Activated T-cell treated with anti-CD3 and anti-CD28 coated beads for 4 hours (primary cell): ENCODE measurements at regions not wholly inside any gene's neighbourhood (a gene's known extent, or its start where the extent isn't known, plus 50 kb on each side); places are given as distances from the start of the nearest gene placed in this dataset.
"Not testable (repeated sequence)": the region's sequence is repeated elsewhere in the genome, so short reads cannot be mapped to it uniquely, and the experiment has no call there.

Experiments
- DNase-seq: peaks from one replicate; pipeline ENCODE4 v3.0.0-alpha.2; 2020

DNA sequence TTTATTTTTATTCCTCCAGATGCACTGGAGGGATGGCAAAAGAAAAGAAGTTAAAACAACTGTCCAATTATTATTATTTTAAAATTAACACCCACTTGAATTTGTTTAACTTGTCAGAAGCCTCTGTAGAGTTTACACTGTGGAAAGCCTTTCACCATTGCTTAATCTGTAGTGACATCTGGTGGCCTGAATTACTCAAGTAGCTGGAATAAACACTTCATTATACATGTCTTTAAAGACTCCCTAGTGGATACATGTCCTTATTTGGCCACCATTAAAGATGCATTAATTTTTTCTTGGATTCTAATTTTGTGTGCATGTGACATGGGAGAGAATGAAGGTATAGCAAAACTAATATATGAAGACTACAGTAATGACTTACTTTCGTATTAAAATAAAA is 1496.5 kb downstream of the FAM181B start:
- DNase-seq: no peak

DNA sequence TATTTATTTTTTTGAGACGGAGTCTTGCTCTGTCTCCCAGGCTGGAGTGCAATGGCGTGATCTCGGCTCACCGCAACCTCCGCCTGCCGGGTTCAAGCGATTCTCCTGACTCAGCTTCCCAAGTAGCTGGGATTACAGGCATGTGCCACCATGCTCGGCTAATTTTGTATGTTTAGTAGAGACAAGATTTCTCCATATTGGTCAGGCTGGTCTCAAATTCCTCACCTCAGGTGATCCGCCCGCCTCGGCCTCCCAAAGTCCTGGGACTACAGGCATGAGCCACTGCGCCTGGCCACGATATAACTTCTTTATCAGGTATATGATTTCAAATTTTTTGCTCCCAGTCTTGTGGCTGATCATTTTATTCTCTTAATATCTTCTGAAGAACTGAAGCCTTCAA is 1506.3 kb downstream of the FAM181B start:
- not testable (repeated sequence) for DNase-seq

GRCh38 chr11:81224396-81224795 is 1509.3 kb downstream of the FAM181B start:
- no peak for DNase-seq

DNA sequence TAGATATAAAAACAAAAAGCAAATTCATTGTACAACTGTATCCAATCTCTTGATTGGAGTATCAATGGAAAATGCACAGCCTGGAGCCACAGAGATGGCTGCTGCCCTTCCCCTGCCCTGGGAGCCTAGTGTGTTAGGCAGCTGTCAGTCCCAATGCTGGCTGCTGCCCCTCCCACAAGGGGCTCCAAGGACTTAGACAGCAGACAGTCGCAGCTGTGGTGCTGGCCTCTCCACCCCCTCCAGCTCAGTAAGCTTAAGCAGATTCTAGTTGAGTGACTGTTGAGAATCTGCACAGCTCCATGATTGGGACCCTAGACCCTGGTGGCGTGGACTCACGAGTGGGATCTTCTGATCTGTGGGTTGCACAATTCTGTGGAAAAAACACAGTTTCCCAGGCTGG is 1511.2 kb downstream of the FAM181B start:
- DNase-seq: no peak

DNA sequence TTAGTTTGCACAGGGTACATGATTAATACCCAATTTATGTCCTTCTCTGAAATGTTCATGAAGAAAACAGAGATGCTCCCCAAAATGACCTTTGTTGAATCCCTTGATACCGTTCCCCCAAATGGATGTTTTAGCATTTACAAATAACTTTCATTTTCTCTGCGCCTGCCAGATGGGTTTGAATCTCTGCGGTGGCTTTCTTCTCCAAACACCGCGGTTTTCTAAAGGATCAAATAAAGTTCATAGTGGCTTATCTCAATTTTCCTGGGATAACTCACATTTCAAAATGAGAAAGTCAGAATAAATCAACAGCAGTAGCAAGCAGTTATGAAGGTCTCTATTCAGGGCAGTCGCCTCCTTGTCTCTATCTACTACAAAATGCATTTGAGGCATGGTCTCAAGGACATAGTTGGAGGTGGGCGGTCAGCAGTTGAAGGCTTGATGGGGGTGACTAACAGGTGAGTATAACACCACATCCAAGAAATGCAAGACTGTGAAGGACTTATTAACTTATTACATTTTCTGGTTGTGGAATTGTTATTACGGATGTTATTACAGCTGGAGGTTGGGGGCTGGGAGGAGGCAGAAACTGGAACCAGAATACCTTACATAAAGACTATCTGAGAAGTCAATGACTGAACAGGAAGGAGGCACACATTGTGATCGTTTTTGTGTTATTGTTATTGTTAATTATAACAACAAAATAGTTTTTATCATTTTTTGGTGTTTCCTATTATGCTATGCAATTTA is 1513.3 kb downstream of the FAM181B start:
- DNase-seq: no peak

DNA sequence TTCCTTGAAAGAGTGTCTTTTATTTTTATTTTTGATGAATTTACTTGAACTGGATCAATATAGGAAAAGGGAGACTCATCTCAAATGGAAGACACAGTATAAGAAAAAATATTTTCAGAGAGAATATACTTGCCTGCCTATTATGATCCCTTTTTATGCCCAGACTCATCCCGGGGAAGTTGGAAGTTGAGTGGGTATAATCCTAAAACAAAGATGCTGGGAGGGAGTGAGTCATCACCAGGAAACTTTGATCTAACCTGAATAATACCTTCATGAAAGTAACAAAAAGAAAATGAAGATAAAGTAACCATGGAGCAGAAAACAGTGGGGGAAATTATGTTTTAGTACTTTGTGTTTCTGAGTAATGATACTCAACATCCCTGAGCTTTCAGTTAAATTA is 1514.0 kb downstream of the FAM181B start:
- DNase-seq: no peak

DNA sequence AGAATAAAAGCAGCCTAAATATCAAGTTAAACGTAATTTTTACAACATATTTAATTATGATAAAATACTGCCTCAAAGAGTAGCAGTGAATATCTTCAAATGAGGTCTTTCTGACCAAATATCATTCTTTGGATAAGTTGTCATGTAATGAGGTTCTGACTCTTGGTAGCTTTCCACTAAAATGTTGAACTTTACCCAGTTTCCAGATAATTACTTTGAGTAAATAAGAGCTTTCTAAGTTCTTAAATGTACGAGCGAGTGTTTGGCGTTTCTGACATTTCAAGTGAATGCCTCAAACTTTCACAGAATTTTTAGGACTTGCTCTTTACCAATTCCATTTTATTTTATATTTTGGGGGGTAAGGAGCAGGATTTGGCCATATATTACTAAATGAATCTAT is 1515.2 kb downstream of the FAM181B start:
- no peak for DNase-seq

- DNase-seq: no peak
Observed at GRCh38 chr11:81211050-81211449, 1522.6 kb downstream of the FAM181B start.

- no peak for DNase-seq
Observed at GRCh38 chr11:81207421-81208054, 1526.1 kb downstream of the FAM181B start.

DNA sequence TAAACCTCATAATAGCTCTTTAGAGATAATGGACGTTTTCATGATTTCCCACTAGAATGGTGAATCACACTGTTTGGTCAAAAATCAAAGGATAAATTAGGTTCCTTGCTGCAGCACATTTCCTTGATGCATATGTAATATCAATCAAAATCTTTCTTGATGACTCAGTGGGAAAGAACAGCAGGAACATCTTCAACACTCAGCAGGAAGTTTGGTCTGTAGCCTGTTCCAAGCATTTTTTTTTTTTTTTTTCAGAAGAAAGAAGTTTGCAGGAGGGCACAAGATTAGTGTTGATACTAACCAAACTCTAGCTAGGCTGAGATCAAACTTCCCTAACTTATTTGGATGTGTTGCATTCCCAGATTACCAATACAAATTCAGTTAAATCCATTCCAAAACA is 1529.8 kb downstream of the FAM181B start:
- DNase-seq: no peak

GRCh38 chr11:81197396-81197795 is 1536.3 kb downstream of the FAM181B start:
- DNase-seq: no peak

- no peak for DNase-seq
Observed at GRCh38 chr11:81192516-81192915, 1541.1 kb downstream of the FAM181B start.

GRCh38 chr11:81190546-81190945 is 1543.1 kb downstream of the FAM181B start:
- DNase-seq: no peak

- DNase-seq: not testable (repeated sequence)
Observed at GRCh38 chr11:81187033-81187432, 1546.6 kb downstream of the FAM181B start.

- DNase-seq: no peak
Observed at GRCh38 chr11:81174646-81175330, 1558.9 kb downstream of the FAM181B start.

DNA sequence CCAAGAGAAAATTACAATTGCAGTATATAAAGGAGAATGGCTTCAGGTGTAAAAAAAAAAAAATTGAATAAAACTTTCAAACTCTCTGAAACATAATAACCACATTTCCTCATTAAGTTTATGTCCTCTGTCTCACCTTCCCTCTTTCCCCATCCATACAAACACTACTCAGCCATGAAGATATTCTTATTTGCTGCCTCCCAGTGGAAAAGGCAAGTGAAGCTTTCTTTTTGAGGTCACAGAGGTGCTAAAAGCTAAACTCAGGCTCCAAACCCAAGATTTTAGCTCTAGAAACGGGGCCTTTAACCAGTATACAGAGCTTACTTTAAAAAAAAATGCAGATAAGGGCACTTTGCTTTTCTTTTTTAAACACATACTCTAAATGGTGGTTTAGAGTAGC is 1568.5 kb downstream of the FAM181B start:
- DNase-seq: no peak

DNA sequence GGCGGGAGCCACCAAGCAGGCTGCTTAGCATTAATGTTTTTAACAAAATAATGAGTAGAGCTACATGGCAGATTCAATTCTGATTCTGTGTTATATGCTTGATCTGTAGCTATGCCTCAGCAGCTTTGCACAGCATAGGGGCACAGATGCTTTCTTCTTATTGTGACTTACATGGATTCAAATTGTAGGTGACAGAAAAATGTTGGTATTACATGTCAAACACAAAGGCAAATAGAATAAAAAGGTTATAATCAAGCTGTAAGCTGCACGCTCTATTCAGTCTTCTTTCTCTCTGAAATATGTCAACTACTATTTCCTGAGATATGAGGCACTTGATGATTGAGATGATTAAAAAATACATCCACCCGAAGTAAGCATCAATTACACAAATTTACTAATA is 1573.8 kb downstream of the FAM181B start:
- DNase-seq: no peak

DNA sequence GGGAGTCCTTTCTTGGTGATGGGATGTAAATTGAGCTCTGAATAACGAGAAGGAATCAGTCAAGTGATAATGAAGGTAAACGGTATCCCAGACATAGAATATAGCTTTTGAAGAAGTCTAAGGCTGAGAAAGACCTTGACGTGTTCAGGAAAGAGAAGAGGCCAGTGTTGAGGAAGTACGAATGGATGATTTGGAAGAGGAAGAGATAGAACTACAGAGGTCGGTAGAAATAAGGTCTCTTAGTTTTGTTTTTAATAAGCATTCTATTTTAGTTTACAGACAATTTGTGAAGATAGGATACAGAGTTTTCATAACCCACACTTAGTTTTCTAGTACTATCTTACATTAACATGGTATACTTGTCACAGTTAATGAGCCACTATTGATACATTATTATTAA is 1598.1 kb downstream of the FAM181B start:
- DNase-seq: no peak

DNA sequence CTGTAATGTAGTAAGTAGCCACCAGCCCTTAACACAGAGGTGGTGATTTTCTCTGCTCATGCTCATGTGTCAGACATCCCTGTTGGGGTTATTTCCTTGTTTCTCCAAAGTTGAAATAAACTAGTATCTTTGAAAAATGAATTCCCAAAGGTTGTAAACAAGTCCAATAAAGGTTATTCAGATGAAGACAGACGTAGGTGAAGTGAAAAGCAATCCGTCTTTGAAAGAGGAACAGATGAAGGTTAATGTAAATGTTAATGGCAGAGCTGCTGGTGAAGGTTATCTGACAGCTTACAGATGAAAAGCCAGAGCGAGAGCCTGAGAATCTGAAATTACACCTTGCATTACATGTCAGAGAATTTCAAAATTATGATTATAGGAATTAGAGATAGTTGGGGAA is 1604.0 kb downstream of the FAM181B start:
- DNase-seq: no peak

DNA sequence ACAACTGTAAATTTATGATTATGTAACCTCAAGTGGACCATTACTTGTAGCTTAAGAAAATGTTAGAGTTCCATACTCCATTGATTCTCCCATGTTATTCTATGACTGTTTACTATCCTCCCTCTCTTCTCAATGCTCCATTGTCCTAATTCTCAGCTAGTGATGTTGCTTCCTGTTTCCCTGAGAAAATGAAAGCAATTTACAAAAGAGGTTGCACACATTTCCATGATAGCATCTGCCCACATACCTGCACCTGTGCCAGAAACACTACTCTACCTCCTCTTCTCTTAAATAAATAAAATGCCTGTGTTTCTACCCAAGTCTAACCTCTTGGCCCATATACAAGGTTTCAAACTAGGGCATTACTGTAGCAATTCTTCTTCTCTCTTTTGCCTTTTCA is 1620.9 kb downstream of the FAM181B start:
- DNase-seq: no peak

DNA sequence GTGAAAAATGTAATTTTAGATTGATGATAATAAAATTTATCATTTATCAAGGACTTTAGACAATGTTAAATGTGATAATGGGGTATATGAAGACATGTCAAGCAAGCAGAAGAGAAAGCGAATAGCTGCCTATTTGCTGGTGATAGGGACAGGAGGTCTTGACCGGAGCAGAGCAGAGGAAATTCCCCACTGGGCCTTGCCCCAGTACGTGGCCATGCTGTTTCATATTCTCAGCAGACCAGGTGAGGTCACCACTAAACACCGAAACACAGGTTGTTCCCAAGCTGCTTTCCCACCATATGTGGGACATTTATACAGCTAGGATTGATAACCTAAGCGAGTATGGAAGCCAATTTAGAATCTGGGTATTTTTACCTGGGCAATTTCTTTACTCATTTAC is 1629.6 kb downstream of the FAM181B start:
- no peak for DNase-seq

DNA sequence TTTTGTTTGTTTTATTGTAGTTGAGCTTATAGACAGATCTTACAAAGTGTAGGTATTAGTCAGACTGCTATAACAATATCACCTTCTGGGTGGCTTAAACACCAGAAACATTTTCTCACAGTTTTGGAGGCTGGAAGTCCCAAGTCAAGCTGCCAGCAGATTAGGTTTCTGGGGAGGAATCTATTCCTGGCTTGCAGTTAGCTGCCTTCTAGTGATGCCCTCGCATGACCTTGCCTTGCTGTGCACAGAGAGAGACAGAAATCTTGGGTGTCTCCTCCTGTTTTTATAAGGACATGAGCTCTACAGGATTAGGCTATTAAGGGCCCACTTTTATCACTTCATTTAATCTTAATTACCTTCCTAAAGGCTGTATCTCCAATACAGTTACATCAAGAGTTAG is 1635.2 kb downstream of the FAM181B start:
- DNase-seq: no peak

- DNase-seq: no peak
Observed at GRCh38 chr11:81092522-81092921, 1641.1 kb downstream of the FAM181B start.

DNA sequence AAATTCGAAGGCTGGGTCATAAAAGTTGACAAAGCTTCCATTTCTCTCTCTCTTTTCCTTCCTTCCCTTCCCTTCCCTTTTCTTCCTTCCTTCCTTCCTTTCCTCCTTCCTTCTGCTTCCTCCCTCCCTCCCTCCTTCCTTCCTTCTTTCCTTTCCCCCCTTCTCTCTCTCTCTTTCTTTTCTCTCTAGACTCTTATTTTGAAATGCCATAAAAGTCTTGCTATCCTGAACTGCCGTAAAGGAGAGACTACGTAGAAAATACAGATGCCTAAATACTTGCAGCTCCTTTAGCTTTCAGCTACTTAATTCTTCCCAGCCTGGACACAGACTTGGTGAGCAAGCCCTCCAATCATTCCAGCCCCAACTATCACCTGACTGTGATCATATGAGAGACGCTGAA is 1644.4 kb downstream of the FAM181B start:
- no peak for DNase-seq
